ENCODE measurements at regions not wholly inside any gene's neighbourhood (a gene's known extent, or its start where the extent isn't known, plus 50 kb on each side); places are given as distances from the start of the nearest gene placed in this dataset.

DNA sequence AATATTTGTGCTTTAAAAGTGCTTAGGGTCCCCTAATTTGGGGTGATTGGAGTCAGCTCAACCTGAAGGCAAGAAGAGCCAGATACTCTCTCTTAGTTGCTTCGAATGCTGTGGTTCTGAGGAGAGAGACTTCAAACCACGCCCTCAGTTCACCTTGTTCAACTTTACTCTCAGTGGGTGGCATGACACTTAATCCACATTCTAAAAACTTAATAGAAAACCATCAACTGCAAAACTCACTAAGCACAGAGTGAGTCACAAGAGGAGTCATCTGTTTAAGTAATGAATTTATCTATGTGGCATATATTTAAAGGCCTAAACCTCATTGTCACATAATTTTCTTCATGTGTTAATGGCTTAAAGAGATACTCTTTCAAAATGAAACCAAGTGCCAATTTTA is 99.5 kb upstream of the SLC4A4 start:
- TF ChIP-seq, protein P1, sequence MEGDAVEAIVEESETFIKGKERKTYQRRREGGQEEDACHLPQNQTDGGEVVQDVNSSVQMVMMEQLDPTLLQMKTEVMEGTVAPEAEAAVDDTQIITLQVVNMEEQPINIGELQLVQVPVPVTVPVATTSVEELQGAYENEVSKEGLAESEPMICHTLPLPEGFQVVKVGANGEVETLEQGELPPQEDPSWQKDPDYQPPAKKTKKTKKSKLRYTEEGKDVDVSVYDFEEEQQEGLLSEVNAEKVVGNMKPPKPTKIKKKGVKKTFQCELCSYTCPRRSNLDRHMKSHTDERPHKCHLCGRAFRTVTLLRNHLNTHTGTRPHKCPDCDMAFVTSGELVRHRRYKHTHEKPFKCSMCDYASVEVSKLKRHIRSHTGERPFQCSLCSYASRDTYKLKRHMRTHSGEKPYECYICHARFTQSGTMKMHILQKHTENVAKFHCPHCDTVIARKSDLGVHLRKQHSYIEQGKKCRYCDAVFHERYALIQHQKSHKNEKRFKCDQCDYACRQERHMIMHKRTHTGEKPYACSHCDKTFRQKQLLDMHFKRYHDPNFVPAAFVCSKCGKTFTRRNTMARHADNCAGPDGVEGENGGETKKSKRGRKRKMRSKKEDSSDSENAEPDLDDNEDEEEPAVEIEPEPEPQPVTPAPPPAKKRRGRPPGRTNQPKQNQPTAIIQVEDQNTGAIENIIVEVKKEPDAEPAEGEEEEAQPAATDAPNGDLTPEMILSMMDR (IDR thresholded peaks at IDR 0.05; ENCODE audit: poor library complexity, severe bottlenecking): no peak
- H3K27me3 ChIP-seq (ENCODE audit: insufficient read depth, poor library complexity, severe bottlenecking): no peaks in the 10 kb centered on the region
- ATAC-seq (ENCODE audit: low read depth) (peak; percentile 41; the same call in 2 of the 3 replicates), DNase-seq (ENCODE audit: low spot score) (no peak)
- H3K36me3 ChIP-seq (ENCODE audit: low read depth): no peaks in the 10 kb centered on the region
- no peaks in the 10 kb centered on the region for H3K9me3 ChIP-seq (ENCODE audit: severe bottlenecking)
- no peak overlapping the region for H3K4me3 ChIP-seq (ENCODE audit: severe bottlenecking)
- H3K27ac ChIP-seq (ENCODE audit: poor library complexity, severe bottlenecking): no peak overlapping the region
- no peaks in the 10 kb centered on the region for H3K4me1 ChIP-seq (ENCODE audit: insufficient read depth, poor library complexity, severe bottlenecking)

DNA sequence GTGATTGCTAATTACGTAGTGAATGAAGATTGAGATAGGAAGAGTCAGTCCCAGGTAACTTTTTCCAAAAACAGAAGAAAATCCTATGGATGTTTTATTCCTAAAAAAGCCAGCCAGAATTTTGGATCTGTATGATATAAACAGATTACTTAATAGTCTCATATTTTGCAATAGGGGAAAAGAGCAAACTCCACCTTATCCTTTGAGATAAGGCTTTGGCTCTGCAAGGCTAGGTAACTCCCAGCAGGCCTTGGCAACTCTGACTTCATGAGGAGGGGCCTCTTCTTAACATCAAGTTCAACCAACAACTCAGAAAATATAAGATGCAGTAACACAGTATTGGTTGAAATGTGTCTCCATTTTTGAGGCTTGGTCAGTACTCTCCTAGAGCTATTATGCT is 98.7 kb upstream of the SLC4A4 start:
- DNase-seq (ENCODE audit: low spot score): no peak
- no peaks in the 10 kb centered on the region for H3K4me1 ChIP-seq (ENCODE audit: insufficient read depth, poor library complexity, severe bottlenecking)
- H3K4me3 ChIP-seq (ENCODE audit: severe bottlenecking): no peak overlapping the region
- H3K36me3 ChIP-seq (ENCODE audit: low read depth): no peaks in the 10 kb centered on the region
- no peaks in the 10 kb centered on the region for H3K9me3 ChIP-seq (ENCODE audit: severe bottlenecking)
- H3K27me3 ChIP-seq (ENCODE audit: insufficient read depth, poor library complexity, severe bottlenecking): no peaks in the 10 kb centered on the region
- TF ChIP-seq, protein P1 (IDR thresholded peaks at IDR 0.05; ENCODE audit: poor library complexity, severe bottlenecking): no peak
- no peak for ATAC-seq (ENCODE audit: low read depth)
- no peak overlapping the region for H3K27ac ChIP-seq (ENCODE audit: poor library complexity, severe bottlenecking)

DNA sequence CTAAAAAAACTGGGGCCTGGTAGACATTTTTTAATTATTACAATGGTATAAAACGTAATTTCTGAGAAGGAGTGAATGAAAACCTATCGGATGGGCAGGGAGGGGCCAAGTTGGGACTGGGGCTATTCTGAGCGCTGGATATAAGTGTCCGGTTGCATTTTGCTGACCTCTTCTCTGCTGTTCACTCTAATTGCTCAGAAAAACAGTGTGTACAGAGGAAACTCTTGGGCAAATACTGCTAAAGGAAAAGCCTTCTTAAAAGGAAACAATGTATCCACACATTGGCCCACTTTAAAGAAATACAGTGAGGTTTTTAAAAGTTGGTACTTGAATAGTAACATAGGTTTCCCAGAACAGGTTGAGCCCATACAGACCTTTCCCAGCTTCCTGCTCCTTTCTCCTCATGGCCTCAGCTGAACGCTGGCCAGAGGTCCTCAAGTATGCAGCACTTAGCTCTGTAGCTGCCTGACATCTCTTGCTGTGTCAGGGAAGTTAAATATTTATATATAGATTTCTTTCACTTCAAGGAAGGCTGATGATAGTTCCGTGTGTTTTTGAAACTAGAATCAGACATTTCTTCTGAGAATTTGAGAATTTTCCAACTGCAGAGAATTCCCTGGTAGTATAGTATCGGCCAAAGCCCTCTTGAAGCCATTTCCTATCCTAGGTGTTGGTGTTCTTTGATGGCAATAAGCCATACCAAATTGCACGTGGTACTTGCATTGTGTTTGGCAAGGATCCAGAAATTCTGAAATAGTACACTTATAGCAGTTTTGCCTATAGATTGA is 97.1 kb upstream of the SLC4A4 start:
- Histone ChIP-seq H3K27ac (ENCODE audit: poor library complexity, severe bottlenecking) (no peak overlapping the region), H3K36me3 (ENCODE audit: low read depth) (no peaks in the 10 kb centered on the region), H3K27me3 (ENCODE audit: insufficient read depth, poor library complexity, severe bottlenecking) (no peaks in the 10 kb centered on the region), H3K4me1 (ENCODE audit: insufficient read depth, poor library complexity, severe bottlenecking) (no peaks in the 10 kb centered on the region), H3K9me3 (ENCODE audit: severe bottlenecking) (no peaks in the 10 kb centered on the region), H3K4me3 (ENCODE audit: severe bottlenecking) (no peak overlapping the region)
- TF ChIP-seq, protein P1 (IDR thresholded peaks at IDR 0.05; ENCODE audit: poor library complexity, severe bottlenecking): no peak
- no peak for ATAC-seq (ENCODE audit: low read depth)
- DNase-seq (ENCODE audit: low spot score): no peak

DNA sequence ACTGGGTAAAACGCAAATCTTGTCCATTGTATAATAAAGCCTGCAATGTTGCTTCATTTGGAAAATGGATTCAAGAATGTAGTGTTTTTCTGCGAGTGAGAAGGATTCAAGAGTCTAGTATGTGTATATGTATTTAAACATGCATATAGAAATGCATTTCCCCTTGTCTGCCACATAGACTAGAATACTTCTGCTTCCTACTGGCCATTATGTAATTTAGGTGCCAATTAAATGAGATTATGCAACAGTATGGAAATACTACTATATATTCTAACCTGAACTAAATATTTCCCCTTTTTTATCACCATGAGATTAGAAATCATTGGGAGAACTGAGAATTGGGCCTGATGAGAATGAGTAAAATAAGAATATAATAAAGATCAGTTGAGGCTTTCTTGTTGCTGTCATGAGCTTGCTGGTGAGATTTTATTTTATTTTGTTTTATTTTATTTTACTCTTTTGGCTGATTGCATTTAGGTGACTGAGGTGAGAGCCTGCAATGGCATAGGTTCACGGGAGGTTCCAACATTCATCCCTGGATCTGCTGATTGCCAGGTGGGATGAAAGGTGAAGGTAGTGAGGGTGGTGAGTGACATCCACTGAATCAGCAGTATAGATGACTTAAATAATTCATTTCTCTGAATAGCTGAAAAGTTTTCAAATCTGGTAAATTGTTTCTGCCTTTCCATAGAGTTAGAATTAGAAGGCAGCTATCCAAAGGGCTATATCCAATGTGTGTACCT is 95.6 kb upstream of the SLC4A4 start:
- Histone ChIP-seq H3K4me1 (ENCODE audit: insufficient read depth, poor library complexity, severe bottlenecking) (no peaks in the 10 kb centered on the region), H3K4me3 (ENCODE audit: severe bottlenecking) (no peak overlapping the region), H3K27me3 (ENCODE audit: insufficient read depth, poor library complexity, severe bottlenecking) (no peaks in the 10 kb centered on the region), H3K9me3 (ENCODE audit: severe bottlenecking) (no peaks in the 10 kb centered on the region), H3K27ac (ENCODE audit: poor library complexity, severe bottlenecking) (no peak overlapping the region), H3K36me3 (ENCODE audit: low read depth) (no peaks in the 10 kb centered on the region)
- ATAC-seq (ENCODE audit: low read depth): no peak
- no peak for DNase-seq (ENCODE audit: low spot score)
- TF ChIP-seq, protein P1 (IDR thresholded peaks at IDR 0.05; ENCODE audit: poor library complexity, severe bottlenecking): no peak

DNA sequence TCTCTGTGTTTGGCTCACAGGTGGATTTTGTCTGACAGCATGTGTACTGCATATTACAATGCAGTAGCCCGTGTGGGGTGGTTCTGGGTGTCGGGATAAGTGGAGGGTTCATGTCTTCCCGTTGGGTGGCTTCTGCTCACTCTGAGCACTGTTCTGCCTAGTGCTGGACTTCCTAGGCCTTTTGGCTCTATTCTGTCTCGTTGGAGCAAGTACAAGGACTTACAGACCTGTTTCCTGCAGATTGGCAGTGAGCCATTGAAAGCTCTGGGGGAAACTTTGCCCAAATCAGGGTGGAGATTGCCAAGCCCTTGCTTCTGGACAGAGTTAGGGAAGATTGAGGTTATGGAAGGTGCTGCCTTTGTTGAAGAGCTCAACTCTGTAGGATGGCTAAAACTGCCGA is 91.1 kb upstream of the SLC4A4 start:
- no peaks in the 10 kb centered on the region for H3K27me3 ChIP-seq (ENCODE audit: insufficient read depth, poor library complexity, severe bottlenecking)
- H3K36me3 ChIP-seq (ENCODE audit: low read depth): no peaks in the 10 kb centered on the region
- DNase-seq (ENCODE audit: low spot score) (no peak), ATAC-seq (ENCODE audit: low read depth) (no peak)
- H3K9me3 ChIP-seq (ENCODE audit: severe bottlenecking): no peaks in the 10 kb centered on the region
- TF ChIP-seq, protein P1 (IDR thresholded peaks at IDR 0.05; ENCODE audit: poor library complexity, severe bottlenecking): no peak
- no peak overlapping the region for H3K27ac ChIP-seq (ENCODE audit: poor library complexity, severe bottlenecking)
- H3K4me3 ChIP-seq (ENCODE audit: severe bottlenecking): no peak overlapping the region
- no peaks in the 10 kb centered on the region for H3K4me1 ChIP-seq (ENCODE audit: insufficient read depth, poor library complexity, severe bottlenecking)
